Activated T-cell treated with anti-CD3 and anti-CD28 coated beads for 48 hours (primary cell): ENCODE measurements at regions not wholly inside any gene's neighbourhood (a gene's known extent, or its start where the extent isn't known, plus 50 kb on each side); places are given as distances from the start of the nearest gene placed in this dataset.
A peak's percentile ranks its signal among the peaks of the same experiment; 100 is the strongest.
"Not testable (repeated sequence)": the region's sequence is repeated elsewhere in the genome, so short reads cannot be mapped to it uniquely, and the experiment has no call there.

Source experiments
- DNase-seq: peaks from one replicate; pipeline ENCODE4 v3.0.0-alpha.2; 2020; ENCODE audit warnings: low read depth

DNA sequence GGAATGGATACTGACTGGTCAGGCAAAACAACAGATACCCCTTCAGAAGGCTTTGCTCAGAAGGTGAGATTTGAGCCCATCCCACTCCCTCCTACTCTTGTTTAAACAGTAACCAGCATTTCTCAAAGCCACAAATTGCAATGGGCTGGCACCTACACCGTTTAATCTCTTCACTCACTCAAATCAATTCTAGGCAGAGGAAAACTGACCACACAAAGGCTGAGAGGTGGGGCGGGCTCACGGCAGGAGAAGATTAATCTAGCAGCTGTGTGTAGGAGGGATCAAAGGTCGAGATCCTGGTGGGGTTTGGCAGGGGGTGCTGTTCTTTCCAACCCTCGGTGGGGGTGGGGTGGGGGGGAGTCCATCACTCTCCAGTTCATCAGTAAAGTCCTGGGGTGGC is 622.4 kb downstream of the BCOR start:
- DNase-seq = no peak

DNA sequence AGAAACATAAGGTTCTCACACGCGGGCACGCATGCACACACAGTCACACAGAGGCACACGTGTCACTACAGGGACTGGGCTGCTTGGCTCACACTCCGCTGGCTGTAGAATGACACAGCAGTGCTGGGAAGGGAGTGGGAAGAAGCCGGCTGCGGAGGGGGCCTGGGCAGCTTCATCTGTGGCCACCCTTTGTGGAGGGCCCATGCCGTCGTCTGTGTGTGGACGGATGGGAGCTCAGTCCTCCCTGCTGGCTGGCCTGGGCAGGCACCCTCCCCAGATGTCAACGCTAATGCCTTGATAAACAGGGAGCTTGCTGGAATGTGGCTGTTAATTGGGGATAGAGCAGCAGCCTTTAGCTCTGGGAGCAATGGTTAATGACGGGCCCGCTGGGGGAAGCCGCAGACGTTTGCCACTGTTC is 621.1 kb downstream of the BCOR start:
- DNase-seq = no peak

DNA sequence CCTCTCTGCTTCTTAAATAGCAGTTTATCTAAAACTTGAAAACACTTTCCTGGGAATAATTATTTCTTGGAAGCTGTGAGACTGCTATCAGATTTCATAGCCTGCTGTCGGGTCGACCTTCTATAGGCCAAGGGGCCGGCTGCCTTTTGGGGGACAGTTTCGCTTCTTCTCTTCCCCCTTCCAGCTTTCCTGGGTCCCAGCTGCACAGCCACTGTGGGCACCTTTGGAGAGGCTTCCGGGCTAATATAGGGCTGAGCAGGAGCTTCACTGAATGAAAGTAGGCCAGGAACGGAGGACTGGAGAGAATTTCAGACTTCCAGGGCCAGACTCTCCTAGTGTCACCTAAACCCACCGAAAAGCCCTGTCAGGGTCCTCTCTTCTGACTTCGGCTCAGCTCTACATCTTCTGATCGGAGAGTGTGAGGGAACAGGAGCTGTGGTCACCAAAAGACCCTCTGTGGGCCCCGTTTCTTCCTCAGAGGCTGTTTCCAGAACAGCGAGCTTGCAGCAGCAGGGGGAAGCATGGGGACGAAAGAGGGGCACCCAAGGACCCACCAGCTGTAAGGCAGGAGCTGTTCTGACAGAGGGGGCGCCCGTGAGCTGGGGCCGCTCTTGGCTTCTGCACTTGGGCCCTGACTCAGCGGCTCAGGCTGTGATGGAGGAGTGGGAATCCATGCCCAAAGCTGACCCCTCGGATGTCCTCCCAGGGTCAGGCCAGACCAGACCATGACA is 620.6 kb downstream of the BCOR start:
- peak; percentile 3 for DNase-seq

DNA sequence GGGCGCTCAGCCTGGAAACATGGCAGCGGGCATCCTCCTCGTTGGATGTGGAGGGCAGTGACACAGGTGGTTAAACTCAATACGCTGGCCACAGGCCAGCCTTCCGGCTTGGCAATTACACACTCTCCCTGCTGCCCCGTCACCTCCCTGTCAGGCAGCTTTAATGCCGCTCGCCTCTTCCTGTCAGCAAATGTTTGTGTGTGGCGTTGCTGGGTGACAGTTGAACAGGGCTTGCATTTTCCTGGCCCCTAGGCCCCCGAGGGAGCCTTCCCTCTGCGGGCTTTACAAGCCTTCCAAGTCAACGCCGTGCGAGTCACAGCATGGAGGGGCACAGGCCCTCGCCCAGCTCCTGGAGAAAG is 620.0 kb downstream of the BCOR start:
- no peak for DNase-seq

DNA sequence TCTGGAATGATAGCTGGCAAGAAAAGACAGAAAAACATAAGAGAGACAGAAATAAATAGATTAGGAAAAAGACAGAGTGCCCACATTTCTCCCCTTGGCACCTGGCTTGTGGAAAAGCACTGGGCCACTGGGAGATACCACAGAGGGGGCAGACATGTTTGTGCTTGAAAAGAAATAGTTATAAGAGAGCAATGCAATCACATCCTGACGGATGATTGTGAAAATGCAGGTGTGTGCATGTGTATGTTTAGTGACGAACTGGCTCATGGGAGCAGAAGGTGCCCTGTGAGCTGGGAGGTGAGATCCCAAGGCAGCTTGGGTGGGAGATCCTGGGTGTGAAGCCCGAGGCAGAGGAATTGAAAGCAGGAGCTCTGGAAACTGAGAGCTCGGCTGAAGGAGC is 617.9 kb downstream of the BCOR start:
- DNase-seq = no peak

DNA sequence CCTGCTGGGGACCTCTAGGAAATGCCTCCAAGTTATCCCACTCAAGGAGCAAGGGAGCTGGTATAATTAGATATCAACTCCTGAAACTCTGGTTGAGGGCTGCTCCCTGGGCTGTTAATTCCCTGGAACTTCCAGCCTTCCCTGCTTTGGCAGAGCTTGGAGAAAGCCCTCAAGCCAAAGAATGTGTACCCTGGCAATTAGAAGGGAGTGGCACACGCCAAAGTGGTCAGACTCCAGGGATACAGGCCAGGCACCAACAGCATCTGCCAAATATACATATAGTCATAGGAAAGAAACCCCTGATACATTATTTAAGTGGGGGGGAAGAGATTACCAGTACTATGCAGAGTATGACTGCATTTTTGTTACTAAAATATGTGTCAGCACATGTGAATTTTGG is 616.8 kb downstream of the BCOR start:
- DNase-seq = no peak

DNA sequence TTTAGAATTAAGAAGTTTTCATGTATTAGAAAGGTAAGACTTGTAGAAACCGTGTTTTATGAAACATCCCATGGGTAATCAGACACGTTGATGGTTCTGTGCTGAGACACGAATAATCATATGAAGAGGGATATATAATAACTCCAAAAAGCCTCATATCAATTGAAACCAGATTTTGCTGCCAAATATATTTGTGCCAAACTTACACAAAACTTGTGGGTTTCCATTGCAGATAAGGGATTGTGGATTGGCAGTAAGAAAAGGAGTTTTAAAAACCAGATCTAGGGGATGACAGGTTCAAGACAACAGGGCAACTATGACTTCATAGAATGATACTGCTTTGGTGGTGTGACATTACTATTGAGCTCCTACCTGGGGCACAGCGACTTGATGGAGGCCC is 616.1 kb downstream of the BCOR start:
- no peak for DNase-seq

DNA sequence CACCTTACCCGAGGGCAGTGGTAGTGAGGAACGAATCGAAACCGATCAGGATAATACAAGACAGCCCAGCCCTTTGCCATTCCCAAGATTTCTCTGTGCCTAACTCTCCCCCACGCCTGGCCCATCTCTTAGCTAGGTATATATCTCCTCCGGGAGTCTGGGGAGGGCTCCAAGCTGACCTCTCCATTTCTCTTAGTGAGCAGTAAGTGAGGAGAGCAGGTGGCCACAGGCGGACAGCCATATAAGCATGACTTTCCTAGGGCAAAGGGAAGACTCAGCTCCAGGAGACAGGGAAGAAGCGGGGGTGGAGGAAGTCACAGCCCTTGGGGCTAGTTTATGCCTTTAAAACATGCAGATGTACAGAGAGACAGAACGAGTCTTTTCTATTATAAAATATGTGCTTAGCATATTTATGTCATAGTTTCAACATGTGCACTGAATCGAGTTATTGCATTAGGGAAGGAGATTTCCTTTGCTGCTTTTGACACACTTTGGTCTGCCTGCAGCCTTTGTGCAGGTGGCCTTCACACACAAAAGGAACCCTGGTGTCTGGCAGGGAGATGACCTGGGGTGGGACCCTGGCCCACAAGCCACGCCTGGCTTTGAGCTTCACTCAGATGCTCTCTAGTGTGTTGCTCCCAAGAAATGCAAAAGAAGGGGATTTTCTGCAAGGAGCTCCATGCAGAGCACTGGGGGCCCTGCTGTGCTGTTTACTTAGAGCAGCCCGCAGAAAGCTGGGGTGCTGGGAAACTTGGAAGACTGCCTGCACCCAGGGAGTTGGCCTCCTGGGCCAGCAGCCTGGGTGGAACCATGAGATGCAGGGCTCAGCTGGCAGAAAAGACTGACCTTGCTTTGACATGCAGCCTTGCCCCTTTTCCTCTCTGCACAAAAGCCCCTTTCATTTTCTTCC is 613.3 kb downstream of the BCOR start:
- no peak for DNase-seq

DNA sequence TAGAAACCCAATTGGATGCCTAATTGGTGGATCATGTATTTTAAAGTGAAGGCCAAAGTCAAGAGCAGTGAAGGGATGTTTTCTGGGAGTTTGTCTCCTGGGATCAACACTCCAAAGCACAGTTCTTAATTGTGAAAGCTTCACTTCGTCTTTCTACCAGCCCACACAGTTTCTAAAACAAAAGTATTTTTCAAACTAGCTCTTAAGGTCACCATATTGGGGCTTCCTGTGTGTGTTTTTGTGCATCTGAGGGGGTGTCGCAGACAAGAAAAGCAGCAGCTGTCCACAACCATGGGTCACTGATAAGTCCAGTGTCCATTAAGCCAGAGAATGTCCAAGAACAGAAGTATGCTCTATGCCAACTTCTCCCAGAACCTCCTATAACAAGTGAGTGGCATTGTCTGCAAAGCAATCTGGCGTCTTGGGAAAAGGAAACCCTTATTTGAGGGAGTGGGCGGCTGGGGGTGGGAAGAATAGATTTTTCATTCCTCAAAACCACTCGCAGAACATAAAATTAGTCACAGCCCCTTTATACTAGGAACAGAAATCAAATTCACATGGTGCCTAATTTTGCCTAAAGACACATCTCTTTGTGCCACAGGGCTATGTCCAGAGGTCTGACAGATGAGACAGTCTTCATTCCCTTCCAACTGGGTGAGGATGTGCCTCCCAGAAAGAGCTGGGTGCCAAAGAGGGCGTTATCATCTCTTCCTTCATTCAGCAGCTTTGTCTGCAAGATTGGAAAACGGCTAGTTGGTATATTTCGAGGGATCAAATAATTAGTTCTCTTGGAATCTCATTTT is 610.4 kb downstream of the BCOR start:
- DNase-seq = no peak

DNA sequence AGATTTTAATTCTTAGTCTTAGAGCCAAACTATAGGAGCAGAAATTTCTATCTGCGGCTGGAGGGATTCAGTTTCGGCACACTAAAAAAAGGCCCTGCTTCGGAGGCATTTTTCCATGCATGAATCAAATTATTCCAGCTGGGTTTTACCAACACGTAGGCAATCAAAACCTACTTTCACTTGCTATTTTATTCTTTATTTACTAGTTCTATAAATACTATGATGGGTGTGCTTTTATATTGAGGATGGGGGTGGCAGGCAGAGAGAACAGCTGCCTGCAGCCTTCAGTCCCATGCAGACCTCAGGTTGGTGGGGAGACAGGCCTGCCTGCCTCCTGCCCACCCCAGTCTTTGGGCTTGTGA is 609.8 kb downstream of the BCOR start:
- DNase-seq = no peak

DNA sequence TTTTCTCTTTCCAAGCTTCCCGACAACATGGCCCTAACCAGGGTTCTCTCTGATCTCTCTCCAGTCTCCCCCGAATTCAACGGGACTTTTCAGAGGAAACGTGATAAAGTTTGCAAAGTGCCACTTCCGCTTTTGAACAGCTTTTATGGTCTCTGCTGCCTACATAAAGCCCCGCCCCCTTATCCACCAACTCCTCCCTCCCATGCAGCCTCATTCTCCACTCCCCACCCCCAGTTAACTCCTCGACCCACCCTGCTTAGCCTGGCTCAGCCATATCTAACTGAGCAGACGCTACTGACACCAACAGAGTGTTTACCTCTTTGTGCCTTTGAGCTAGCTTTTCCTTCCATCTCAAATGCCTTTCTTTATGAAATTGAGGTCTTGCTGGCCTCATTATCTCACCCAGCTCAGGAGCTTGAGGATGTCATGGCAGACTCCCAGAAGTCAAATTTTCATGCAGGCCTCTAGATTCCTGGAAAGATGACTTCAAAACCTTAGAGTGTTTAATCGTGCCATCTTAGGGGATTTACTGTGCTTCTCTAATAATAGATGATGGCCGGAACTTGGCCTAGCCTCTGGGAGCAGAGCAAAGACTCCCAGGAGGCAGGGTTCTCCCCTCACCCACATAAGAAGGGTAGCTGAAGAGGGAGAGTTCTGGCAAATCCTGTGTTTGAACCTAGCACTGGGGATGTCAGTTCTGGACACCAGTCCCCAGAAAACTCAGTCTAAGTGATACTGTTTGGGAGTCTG is 606.0 kb downstream of the BCOR start:
- peak; percentile 29 for DNase-seq

DNA sequence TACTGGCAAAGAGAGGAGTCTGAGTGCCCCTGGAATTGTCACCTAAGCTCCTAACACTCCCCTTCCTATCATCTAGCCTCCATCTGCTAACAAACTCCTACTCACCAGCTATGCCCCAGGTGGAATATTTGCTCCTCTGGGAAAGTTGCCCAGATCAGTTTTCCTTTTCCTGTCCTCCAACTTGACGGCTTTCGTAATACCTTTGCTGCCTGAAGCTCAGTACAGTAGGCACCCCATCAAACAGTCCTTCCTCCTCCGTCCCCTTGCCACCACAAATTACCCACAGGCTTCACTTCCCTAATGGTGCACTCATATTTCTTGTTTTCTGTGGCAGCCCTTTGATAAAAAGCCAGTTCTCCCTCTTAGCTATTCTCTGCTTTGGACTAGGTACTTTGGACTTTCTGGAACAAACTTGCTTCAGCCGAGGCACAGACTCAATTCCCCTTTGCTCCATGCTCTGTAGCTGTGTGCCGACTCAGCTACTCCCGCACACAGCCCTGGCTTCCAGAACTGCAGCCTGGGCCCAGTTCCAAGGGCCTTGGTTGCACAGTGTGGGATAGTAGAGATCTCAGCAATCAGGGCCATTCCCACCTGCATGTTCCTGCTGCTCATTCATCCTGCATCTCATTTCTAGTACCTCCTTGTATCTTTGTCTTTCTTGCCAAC is 605.1 kb downstream of the BCOR start:
- no peak for DNase-seq

DNA sequence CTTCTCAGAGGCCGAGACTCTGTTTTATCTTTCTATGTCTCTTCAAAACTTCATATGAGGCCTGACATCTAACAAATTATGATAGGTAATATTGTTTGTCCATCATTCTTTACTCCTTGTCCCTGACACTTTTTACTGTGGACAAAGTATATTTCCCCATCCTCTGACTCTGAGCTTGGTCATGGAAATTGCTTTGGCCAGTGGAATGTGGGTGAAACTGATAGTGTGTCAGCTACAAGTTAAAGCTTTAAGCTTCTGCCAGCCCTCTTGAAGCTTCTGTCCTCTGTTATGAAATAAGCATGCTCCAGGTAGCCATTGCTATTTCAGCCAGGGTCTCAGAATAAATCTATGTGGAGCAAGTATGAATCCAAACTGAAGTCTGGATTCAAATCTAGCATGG is 604.6 kb downstream of the BCOR start:
- no peak for DNase-seq

DNA sequence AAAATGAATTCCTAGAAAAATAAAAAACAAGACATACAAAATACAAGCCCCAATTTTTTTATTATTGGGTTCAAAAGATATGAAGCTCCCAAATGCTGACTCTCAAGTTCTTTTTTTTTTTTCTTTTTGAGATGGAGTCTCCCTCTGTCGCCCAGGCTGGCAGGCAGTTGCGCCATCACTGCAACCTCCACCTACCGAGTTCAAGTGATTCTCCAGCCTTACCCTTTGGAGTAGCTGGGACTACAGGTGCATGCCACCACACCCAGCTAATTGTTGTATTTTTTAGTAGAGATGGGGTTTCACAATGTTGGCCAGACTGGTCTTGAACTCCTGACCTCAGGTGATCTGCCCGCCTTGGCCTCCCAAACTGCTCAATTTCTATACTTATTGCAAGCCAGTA is 600.6 kb downstream of the BCOR start:
- not testable (repeated sequence) for DNase-seq

DNA sequence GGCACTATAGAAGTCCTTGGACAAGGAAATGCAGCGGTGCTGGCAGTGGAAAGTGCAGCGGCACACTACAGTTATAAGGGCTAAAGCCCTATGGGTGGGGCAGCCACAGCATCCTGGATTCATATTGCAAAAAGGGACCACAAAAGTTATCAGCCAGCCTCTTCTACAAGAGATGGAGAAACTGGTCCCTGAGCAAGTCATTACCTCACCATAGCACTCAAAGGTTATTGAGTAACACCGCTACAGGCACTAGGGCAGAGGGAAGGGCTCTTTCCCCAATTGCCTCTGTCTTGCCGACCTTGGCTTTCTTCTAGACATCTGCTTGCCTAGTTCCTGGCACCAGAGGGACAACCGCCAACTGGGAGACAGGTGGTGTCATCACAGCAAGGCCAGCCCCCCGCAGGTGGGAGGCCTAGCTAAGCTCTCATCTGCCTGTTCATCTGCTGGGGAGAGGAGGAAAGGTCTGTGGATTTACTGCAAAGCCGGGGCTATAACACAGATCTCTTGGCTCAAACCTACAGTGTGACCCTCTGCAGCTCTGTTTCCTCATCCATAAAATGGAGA is 600.0 kb downstream of the BCOR start:
- no peak for DNase-seq

DNA sequence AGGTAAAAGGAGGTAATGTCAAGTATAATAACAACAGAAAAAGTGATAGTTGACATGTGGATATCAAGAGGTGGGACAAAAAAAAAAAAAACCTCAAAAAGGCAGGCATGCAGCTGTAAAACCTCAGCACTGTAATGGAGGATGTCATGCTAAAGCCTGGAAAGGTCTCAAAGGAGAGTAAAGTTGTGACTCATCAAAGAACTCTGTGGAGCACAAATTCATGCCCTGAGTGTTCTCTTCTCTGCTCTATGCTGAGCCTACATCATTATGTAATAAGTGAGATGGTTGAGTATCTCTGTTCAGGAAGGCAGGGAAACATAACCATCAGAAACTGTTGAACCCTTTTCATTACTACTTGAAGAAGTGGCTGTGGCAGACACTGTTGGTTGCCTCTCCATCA is 597.8 kb downstream of the BCOR start:
- no peak for DNase-seq

DNA sequence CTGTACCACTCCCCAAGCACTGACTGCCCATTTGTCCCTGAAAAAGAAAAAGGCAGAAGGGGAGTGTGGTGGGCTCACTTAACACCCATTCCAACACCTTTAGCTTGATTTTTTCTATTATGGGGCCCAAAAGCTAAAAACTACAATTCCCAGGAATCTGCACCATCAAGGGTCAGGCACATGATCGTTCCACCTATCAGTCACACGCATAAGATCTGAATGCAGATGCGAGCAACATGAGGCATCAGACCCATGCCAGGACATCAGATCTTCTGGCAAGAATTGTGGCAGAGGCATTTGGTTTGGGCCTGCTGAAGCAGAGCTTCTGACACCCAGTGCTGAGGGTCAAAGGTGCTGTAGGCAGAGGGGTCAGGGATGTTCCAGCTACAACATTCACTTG is 595.9 kb downstream of the BCOR start:
- DNase-seq = no peak

DNA sequence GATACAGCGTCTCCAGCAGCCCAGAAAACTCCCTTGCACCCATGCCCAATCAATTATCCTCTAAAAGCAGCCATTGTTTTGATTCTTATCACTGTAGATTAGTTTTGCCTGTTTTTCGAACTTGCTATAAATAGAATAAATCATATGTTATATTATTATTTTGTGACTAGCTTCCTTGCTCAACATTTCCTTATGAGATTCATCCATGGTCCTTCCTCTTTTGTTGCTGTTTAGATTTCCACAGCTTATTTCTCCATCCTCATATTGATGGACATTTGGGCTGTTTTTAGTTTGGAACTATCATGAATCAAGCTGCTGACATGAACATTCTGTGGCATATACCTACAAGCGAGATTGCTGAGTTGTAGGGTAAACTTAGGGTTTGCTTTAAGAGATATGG is 595.3 kb downstream of the BCOR start:
- no peak for DNase-seq

DNA sequence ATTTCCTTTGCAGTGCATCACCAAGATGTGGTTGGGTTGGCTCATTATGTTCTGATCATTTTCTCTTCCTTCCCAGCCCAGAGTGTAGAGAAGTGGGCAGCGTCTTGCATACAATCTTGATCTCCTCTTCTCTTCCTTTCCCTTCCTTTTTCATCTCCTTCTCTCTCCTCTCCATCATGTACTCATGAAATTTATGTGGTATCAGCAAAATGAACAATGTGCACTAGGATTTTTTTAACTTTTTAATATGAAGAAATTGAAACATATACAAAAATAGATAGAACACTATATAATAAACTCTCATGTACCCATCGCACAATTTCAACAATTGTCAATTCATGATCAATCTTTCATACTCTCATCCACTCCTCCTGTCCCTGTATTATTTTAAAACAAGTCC is 593.5 kb downstream of the BCOR start:
- DNase-seq = no peak

DNA sequence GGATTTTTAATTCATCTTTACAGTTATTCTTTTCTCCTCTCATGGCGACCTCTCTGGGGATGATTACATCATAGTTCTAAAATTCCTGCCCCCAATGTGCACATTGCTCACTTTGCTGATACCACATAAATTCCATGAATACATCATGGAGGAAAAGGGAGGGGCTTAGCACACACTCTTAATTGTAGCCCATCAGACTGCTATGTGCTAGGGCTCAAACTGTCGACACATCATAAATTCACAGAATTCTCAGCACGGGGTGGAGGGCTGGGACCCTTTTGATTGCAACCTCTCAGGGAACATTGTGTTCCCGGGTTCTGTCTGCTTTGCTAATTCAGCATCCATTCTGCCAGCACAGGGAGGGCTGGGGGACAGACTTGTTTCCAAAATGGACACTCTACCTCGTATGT is 592.9 kb downstream of the BCOR start:
- no peak for DNase-seq

DNA sequence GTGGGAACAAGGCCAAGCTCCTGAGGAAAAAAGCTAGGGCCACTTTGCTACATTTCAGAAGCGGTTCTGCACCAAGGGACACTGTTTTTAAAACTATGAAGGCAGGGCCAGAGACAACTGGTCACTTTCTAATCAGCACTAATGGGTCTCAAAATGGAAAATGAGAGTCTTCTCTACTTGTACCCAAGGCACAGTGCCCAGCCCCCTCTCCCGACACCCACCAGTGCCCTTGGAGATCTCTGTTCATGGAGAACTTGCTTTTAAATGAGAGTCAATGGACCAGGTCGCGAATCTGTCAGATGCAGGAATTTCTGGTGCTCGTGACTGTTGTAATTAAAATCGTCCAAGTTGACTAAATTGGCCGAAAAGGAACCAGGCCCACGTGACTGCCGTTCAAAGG is 591.6 kb downstream of the BCOR start:
- no peak for DNase-seq
